HG03565 (cell line): ENCODE measurements at regions not wholly inside any gene's neighbourhood (a gene's known extent, or its start where the extent isn't known, plus 50 kb on each side); places are given as distances from the start of the nearest gene placed in this dataset.
"Not testable (repeated sequence)": the region's sequence is repeated elsewhere in the genome, so short reads cannot be mapped to it uniquely, and the experiment has no call there.

Source experiments
- ATAC-seq: cut with Tn5 transposase; IDR thresholded peaks from one replicate; pipeline ENCODE4 v1.9.1; 2021; ENCODE audit warnings: mild to moderate bottlenecking, moderate library complexity; ENCODE audit not compliant: unreplicated experiment

DNA sequence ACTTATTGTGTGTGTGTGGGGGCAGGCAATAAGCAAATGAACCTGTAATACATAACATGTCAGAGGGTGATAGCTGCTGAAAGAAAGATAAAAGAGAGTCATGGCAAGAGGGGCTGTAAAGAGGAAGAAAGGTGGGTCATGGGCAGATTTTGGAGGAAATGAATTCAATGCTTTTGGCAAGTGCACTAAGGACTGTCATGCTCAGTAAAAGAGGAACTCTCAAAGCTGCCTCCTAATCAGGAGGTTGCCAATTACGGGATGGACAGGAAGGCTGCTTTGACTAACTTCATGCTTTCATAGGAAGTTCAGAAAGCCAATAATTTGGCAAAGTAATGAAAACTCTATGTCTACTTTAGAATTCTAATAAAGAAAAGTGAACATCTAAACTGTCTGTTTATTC is 401.2 kb downstream of the SH2D4B start:
- no peak for ATAC-seq

- ATAC-seq, result peak; percentile 69
These were observed 407.7 kb downstream of the SH2D4B start for GRCh38 chr10:80945264-80945880.

- no peak for ATAC-seq
These were observed 408.4 kb downstream of the SH2D4B start for GRCh38 chr10:80946073-80946472.

- ATAC-seq, result no peak
These were observed 409.4 kb downstream of the SH2D4B start for GRCh38 chr10:80946957-80947726.

GRCh38 chr10:80949785-80950184 is 412.1 kb downstream of the SH2D4B start:
- no peak for ATAC-seq

DNA sequence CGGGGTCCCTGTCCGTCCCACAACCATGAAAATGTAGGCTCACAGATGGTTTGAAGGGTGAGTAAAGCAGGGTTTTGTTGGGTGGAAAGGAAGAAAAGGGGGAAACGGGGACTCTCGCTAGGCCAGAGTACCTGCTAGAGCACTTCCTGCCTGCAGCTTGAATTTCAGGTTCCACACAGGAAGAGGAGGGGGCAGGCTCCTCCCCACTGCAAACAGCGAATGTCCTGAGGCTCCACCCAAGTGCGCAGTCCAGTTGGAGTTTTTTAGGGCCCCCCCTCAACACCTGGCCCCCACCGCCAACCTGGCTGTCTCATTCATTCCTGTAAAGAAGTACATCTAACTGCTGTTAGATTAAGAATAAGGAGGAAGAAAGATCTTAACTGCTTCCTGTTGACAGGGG is 414.7 kb downstream of the SH2D4B start:
- ATAC-seq, result no peak

GRCh38 chr10:80957161-80957560 is 419.5 kb downstream of the SH2D4B start:
- ATAC-seq, result no peak

DNA sequence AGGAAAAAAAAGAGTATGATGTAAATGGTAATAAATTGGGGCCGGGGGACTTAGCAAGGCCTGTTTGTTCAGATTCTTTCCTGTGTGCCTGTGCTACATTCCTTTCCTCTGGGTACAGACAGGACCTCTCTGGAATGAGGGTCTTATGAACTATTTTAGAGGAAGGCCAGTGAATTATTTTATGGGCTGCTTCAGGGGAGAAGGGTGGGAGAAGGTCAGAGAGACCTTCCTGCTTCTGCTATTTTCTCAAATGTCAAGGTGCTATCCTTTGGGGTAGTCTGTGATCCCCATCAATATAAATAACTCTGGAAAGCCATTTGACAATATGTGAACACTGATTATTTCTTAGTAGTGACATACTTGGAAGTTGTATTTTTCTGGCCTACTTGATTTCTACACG is 426.5 kb downstream of the SH2D4B start:
- ATAC-seq, result no peak

DNA sequence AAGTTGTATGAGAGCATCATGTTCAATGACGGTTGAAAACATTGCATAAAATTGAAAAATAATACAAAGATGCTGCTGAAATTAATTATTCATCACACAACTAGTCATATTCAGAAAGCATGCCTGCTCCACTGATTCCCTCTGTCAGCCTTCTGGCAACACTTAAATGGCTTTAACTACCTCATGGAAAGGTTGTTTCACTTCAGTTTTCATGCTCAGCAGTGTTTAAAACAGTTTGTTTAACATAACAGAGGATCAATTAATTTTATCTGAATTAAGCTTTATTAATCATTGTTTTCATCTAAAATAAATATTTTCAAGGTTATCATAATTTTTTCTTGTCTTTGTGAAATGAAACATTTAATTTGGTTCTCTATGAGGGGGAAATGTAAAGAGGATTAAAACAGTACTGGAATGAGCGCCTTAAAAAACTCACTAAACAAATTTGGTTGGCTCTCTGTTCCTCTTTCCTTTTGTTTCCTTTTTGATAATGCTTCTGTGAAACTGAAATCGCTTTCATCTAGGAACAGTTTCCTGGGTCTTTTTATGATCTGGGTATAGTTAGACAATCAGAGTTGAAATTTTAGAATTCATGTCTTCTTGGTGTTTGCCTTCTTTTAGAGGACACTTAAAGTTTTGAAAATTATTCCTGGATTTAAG is 427.4 kb downstream of the SH2D4B start:
- ATAC-seq, result peak; percentile 65

- ATAC-seq, result no peak
These were observed 428.8 kb downstream of the SH2D4B start for GRCh38 chr10:80966326-80966986.

GRCh38 chr10:80967357-80967756 is 429.7 kb downstream of the SH2D4B start:
- ATAC-seq, result not testable (repeated sequence)

- ATAC-seq, result no peak
These were observed 431.2 kb downstream of the SH2D4B start for GRCh38 chr10:80968903-80969302.

DNA sequence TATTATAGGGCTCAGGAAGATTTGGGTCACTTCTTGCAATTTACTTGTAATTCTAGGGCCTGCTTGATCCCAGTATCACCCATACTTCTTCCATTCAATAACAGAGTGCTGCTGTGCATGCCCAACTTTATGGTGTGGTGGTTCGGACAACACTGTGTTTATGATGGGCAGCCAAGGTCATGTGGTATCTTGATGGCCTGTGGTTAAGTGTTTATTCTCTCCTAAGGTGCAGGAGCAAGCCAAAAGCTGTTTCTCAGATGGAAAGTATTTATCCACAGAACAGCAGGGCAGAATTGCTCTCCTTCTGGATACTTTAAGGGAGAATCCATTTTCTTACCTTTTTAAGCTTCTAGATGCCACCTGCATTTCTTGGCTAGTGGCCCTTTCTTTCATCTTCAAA is 433.8 kb downstream of the SH2D4B start:
- no peak for ATAC-seq

DNA sequence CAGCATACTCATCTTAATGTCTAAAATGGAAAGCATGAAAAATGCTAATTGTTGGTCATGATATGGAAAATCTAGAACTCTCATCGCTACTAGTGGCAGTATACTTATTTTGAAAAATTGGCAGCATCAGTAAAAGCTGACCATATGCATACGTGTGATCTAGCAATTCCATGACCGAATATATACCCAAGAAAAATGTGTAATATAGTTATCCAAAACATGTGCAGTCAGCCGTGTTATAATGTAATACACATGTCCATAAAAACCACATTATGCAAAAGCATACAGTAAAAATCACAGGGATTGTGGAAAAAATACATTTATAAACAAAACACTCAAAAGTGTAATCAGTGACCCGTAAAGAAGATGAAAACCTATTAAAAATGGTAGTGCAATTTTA is 439.0 kb downstream of the SH2D4B start:
- ATAC-seq, result no peak

GRCh38 chr10:80985102-80985501 is 447.4 kb downstream of the SH2D4B start:
- ATAC-seq, result no peak

DNA sequence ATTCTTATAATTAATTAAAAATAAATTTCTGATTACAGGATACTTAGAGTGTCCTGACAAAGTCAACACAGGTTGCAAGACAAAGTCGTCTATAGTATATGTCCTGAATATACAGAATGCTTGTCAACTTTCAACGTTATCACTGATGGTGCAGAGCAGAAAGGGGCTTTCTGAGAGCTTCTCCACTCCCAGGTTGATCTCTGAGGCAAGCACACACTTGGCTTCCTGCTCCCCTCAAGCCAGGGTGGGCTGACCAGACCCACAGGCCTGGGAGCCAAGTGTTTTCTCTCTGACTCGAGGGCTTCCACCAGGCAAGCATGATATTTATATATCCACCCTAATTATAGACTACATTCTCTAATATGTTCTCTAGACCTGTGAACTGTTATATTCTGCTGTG is 448.9 kb downstream of the SH2D4B start:
- no peak for ATAC-seq

DNA sequence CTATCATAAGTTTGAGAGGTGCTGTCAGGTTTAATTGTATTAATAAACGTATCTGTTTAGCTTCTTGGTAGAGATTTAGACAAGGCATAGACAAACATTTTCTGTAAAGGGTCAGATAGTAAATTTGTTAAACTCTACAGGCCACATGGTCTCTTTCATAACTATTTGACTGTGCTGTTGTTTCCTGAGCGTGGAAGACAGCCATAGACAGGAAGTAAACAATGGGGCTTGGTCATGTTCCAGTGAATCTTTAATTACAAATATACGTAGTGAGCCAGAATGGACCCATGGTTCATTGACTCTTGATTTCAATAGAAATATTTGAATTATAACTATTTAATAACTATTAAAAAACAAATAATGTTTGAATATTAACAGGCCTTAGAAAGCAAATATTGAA is 451.1 kb downstream of the SH2D4B start:
- ATAC-seq, result peak; percentile 56

GRCh38 chr10:80996615-80997193 is 459.0 kb downstream of the SH2D4B start:
- no peak for ATAC-seq

DNA sequence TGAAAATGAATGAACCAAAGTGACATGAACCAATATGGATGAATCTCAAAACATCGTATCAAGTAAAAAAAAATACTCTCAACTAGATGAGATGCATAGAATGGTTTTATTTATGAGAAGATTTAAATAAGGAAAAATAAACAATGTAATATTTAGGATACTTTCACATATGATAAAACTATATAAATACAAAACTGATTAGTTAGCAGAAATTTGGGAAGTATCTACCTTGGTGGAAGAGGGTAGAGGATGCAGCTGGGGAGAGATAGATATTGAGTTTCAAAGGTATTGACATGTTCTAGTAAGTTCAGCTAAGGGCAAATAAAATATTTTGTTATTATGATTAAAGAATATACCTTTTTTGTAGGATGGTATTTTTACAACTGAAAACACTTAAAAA is 463.1 kb downstream of the SH2D4B start:
- no peak for ATAC-seq

- no peak for ATAC-seq
These were observed 464.7 kb downstream of the SH2D4B start for GRCh38 chr10:81002382-81002781.

- ATAC-seq, result no peak
These were observed 470.2 kb downstream of the SH2D4B start for GRCh38 chr10:81007872-81008271.
